ENCODE measurements at regions not wholly inside any gene's neighbourhood (a gene's known extent, or its start where the extent isn't known, plus 50 kb on each side); places are given as distances from the start of the nearest gene placed in this dataset.

GRCh38 chr16:61210076-61210475 lies 826.2 kb downstream of the CDH8 start:
- H3K27ac ChIP-seq (ENCODE audit: low read depth in 1 of 2, low read length in 2 of 2) = no peak overlapping the region

GRCh38 chr16:61195006-61195405 lies 841.2 kb downstream of the CDH8 start:
- Histone ChIP-seq H3K4me1 (ENCODE audit: control insufficient read depth in 4 of 4, insufficient read depth in 4 of 4, low read length in 3 of 4) (no peaks in the 10 kb centered on the region), H3K27ac (ENCODE audit: low read depth in 1 of 2, low read length in 2 of 2) (no peak overlapping the region), H3K9ac (ENCODE audit: low read depth in 1 of 2, low read length in 2 of 2) (no peak overlapping the region), H3K27me3 (ENCODE audit: control insufficient read depth in 4 of 4, insufficient read depth in 4 of 4, low read length in 3 of 4) (no peaks in the 10 kb centered on the region), H3K36me3 (ENCODE audit: control insufficient read depth in 4 of 4, insufficient read depth in 3 of 4, low read depth in 1 of 4, low read length in 3 of 4) (no peaks in the 10 kb centered on the region), H3K9me3 (ENCODE audit: control insufficient read depth in 4 of 4, low read length in 3 of 4) (no peaks in the 10 kb centered on the region), H3K4me3 (ENCODE audit: low read depth in 1 of 3, low read length in 3 of 3) (no peak overlapping the region)
- TF ChIP-seq FOXA2 (IDR thresholded peaks at IDR 0.05) (no peak), REST (IDR thresholded peaks at IDR 0.05) (no peak)
- DNase-seq (ENCODE audit: low spot score) = no peak

More at GRCh38 chr16:61210076-61210475, 826.2 kb downstream of the CDH8 start:
- Histone ChIP-seq H3K4me3 (ENCODE audit: low read depth in 1 of 3, low read length in 3 of 3) (no peak overlapping the region), H3K27me3 (ENCODE audit: control insufficient read depth in 4 of 4, insufficient read depth in 4 of 4, low read length in 3 of 4) (peaks cover 0 to 3% (median 0%) of the 10 kb centered on the region in 4 donors), H3K36me3 (ENCODE audit: control insufficient read depth in 4 of 4, insufficient read depth in 3 of 4, low read depth in 1 of 4, low read length in 3 of 4) (no peaks in the 10 kb centered on the region), H3K9me3 (ENCODE audit: control insufficient read depth in 4 of 4, low read length in 3 of 4) (no peaks in the 10 kb centered on the region), H3K4me1 (ENCODE audit: control insufficient read depth in 4 of 4, insufficient read depth in 4 of 4, low read length in 3 of 4) (no peaks in the 10 kb centered on the region), H3K9ac (ENCODE audit: low read depth in 1 of 2, low read length in 2 of 2) (no peak overlapping the region)
- DNase-seq (ENCODE audit: low spot score) = no peak
- TF ChIP-seq GABPA (IDR thresholded peaks at IDR 0.05 in 1 of 2, conservative IDR thresholded peaks at IDR 0.05 in 1 of 2) (no peak), SP1 (IDR thresholded peaks at IDR 0.05) (no peak), HNF4A (conservative IDR thresholded peaks at IDR 0.05) (no peak), YY1 (IDR thresholded peaks at IDR 0.05) (no peak), NR2F2 (IDR thresholded peaks at IDR 0.05) (no peak), ATF3 (IDR thresholded peaks at IDR 0.05) (no peak), RXRA (IDR thresholded peaks at IDR 0.05) (no peak), JUND (IDR thresholded peaks at IDR 0.05) (no peak), ZBTB33 (IDR thresholded peaks at IDR 0.05) (no peak), RAD21 (IDR thresholded peaks at IDR 0.05) (no peak), EGR1 (IDR thresholded peaks at IDR 0.05; ENCODE audit: low read depth in 2 of 2) (no peak), FOXA1 (IDR thresholded peaks at IDR 0.05) (no peak), TAF1 (conservative IDR thresholded peaks at IDR 0.05) (no peak)

GRCh38 chr16:61194573-61194972 lies 841.7 kb downstream of the CDH8 start:
- Histone ChIP-seq H3K36me3 (ENCODE audit: control insufficient read depth in 4 of 4, insufficient read depth in 3 of 4, low read depth in 1 of 4, low read length in 3 of 4) (no peaks in the 10 kb centered on the region), H3K9me3 (ENCODE audit: control insufficient read depth in 4 of 4, low read length in 3 of 4) (no peaks in the 10 kb centered on the region), H3K27me3 (ENCODE audit: control insufficient read depth in 4 of 4, insufficient read depth in 4 of 4, low read length in 3 of 4) (no peaks in the 10 kb centered on the region), H3K4me1 (ENCODE audit: control insufficient read depth in 4 of 4, insufficient read depth in 4 of 4, low read length in 3 of 4) (no peaks in the 10 kb centered on the region), H3K9ac (ENCODE audit: low read depth in 1 of 2, low read length in 2 of 2) (no peak overlapping the region), H3K27ac (ENCODE audit: low read depth in 1 of 2, low read length in 2 of 2) (no peak overlapping the region), H3K4me3 (ENCODE audit: low read depth in 1 of 3, low read length in 3 of 3) (no peak overlapping the region)
- no peak for DNase-seq (ENCODE audit: low spot score)
- no peak for TF ChIP-seq RXRA (IDR thresholded peaks at IDR 0.05)
- TF ChIP-seq FOXA2 (IDR thresholded peaks at IDR 0.05) = no peak
- no peak for TF ChIP-seq ZBTB33 (IDR thresholded peaks at IDR 0.05)
- TF ChIP-seq JUND (IDR thresholded peaks at IDR 0.05) = no peak
- TF ChIP-seq CTCF (IDR thresholded peaks at IDR 0.05; ENCODE audit: low read depth, low read length, missing input control) = no peak
- no peak for TF ChIP-seq HNF4A (conservative IDR thresholded peaks at IDR 0.05)
- TF ChIP-seq SP1 (IDR thresholded peaks at IDR 0.05) = no peak
- no peak for TF ChIP-seq GABPA (IDR thresholded peaks at IDR 0.05 in 1 of 2, conservative IDR thresholded peaks at IDR 0.05 in 1 of 2)
- no peak for TF ChIP-seq NR2F2 (IDR thresholded peaks at IDR 0.05)
- TF ChIP-seq TAF1 (conservative IDR thresholded peaks at IDR 0.05) = no peak

Measured in liver (tissue), 7 donors.